Fibroblast of pulmonary artery (primary cell): ENCODE measurements at regions not wholly inside any gene's neighbourhood (a gene's known extent, or its start where the extent isn't known, plus 50 kb on each side); places are given as distances from the start of the nearest gene placed in this dataset.

Experiments used
- DNase-seq: peaks from one replicate; pipeline ENCODE4 v3.0.0-alpha.2; 2010; ENCODE audit warnings: low read depth
- H3K4me3 ChIP-seq: replicated peaks from 2 replicates; pipeline ENCODE4 v1.5.1; 2011; ENCODE audit warnings: low read depth, mild to moderate bottlenecking, control low read depth, low read length, moderate library complexity
- TF ChIP-seq, protein P1 (sequence below): IDR thresholded peaks from 2 replicates; pipeline ENCODE4 v1.5.1; 2011; ENCODE audit warnings: mild to moderate bottlenecking, control low read depth, low read length, inconsistent platforms; ENCODE audit errors: missing control alignments

DNA sequence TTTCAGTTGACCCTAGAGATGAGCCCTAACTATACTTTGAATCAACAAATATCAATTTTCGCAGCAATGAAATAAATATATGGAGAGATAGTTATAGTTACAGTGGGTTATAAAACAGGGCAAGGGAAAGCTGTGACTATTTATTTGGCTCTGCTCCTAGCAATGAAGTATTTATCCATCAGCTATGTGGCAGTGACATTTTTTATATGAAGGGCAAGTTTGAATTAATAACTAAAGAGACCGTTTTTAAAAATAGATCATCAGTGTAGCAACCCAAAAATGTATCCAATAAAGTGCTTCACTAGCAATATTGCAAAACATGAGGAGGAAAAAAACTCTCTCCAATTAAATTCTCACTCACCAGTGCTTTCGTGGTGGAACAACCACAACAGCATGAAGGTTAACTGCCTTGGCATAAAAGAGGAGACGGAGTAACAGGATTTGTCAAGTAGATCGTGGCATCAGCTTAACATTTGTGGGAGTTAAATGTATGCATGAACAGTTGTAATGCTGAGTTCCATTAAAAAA is 58.1 kb upstream of the NUDT4 start:
- no peak for DNase-seq
- no peak overlapping the region for H3K4me3 ChIP-seq
- TF ChIP-seq, protein P1, sequence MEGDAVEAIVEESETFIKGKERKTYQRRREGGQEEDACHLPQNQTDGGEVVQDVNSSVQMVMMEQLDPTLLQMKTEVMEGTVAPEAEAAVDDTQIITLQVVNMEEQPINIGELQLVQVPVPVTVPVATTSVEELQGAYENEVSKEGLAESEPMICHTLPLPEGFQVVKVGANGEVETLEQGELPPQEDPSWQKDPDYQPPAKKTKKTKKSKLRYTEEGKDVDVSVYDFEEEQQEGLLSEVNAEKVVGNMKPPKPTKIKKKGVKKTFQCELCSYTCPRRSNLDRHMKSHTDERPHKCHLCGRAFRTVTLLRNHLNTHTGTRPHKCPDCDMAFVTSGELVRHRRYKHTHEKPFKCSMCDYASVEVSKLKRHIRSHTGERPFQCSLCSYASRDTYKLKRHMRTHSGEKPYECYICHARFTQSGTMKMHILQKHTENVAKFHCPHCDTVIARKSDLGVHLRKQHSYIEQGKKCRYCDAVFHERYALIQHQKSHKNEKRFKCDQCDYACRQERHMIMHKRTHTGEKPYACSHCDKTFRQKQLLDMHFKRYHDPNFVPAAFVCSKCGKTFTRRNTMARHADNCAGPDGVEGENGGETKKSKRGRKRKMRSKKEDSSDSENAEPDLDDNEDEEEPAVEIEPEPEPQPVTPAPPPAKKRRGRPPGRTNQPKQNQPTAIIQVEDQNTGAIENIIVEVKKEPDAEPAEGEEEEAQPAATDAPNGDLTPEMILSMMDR = no peak

DNA sequence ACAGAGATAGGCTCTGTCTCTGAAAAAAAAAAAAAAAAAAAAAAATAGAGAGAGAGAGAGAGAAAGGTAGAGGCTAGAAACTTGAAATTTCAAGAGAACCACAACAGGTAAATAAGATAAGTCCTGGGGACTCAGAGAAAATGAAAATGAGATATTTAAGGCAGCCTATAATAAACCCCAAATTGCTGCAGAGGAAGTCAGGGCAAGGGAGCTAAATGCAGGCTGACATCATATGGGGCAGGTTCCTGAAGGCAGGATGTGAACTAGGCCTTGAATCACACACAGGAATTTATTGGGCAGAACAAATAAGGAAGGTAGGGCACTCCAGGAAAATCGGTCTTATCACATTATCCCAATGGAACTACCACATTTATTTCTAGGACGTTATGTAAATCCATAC is 54.9 kb upstream of the NUDT4 start:
- H3K4me3 ChIP-seq = no peak overlapping the region
- DNase-seq = peak; percentile 41
- TF ChIP-seq, protein P1 = no peak

DNA sequence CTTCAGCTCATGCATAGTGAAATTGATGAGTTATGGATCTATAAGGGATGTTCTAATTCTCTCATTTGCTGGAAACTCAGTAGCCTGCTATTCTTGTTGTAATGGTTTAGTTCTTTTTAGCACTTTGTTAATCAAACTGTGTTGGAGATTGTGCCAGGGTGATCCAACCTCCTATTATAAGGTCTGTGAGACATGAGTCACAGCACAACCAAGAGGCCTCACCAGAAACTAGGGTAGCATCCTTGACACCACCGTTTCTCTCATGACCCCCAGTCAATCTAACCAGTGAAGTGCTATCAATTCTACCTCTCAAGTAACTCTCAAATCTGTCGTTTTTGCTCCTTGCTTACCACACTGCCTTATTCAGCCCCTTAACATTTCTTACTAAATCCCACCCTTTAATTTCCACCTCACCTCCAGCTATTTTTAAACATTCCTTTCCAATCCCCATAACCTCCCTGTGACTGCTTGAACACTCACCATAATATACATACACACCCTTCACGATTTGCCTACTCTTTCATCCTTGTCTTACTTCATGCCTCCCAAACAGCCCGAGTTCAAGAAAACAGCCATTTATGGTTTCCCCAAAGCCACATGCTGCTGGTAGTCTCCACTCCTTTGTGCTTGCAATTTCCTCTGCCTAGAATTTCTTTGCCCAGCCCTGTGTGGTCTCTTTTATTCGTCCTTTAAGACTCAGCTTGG is 53.9 kb upstream of the NUDT4 start:
- DNase-seq = no peak
- TF ChIP-seq, protein P1 = no peak
- H3K4me3 ChIP-seq = no peak overlapping the region

DNA sequence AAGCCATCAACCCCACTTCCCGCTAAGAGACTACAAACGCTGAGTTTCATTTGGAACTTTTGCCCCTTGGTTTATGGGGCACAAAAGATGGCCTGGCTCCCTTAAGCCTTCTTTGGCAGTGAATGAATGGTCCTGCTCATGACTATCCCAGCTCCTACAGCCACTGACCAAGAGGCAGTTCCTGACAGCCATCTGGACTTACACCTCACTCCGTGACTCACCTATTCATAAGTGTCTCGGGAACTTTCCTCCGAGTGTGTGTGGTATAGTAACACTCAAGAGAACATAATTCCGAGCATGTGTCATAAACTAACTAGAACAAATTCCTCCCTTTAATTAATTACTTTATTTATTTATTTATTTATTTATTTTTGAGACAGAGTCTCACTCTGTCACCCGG is 51.9 kb upstream of the NUDT4 start:
- TF ChIP-seq, protein P1 = no peak
- no peak overlapping the region for H3K4me3 ChIP-seq
- peak; percentile 17 for DNase-seq
